Tibial artery (tissue), 4 donors: ENCODE measurements at regions not wholly inside any gene's neighbourhood (a gene's known extent, or its start where the extent isn't known, plus 50 kb on each side); places are given as distances from the start of the nearest gene placed in this dataset.

Source experiments
- DNase-seq, 2 donors: peaks; one replicate each; pipeline ENCODE4 v3.0.0-alpha.2; 2019
- H3K27ac ChIP-seq, 2 donors: fragments of 200-600 bp; sonication (generic) in 1 of 2; 1 replicate in 1 of 2; 2 replicates in 1 of 2; pipeline ENCODE4 v1.5.1; 2018 to 2019; ENCODE audit warnings: mild to moderate bottlenecking in 1 of 2
- H3K27me3 ChIP-seq, 2 donors: fragments of 200-600 bp; sonication (generic) in 1 of 2; one replicate each; pipeline versions ENCODE4 v1.5.1 to v1.6.0; 2016 to 2019
- H3K36me3 ChIP-seq, 3 donors: fragments of 200-600 bp; sonication (generic) in 2 of 3; one replicate each; pipeline ENCODE4 v1.5.1; 2016 to 2019; ENCODE audit warnings: mild to moderate bottlenecking in 2 of 3
- H3K4me1 ChIP-seq, 4 donors: fragments of 200-600 bp; sonication (generic) in 2 of 4; 1 replicate in 3 of 4; 2 replicates in 1 of 4; pipeline ENCODE4 v1.5.1; 2016 to 2019
- H3K4me3 ChIP-seq, 2 donors: fragments of 200-600 bp; sonication (generic) in 1 of 2; 1 replicate in 1 of 2; 2 replicates in 1 of 2; pipeline ENCODE4 v1.5.1; 2018 to 2019; ENCODE audit warnings: mild to moderate bottlenecking in 2 of 2
- H3K9me3 ChIP-seq, 3 donors: fragments of 200-600 bp; sonication (generic) in 1 of 3; one replicate each; pipeline ENCODE4 v1.5.1; 2016 to 2019
- CTCF ChIP-seq, 2 experiments: fragments of 200-600 bp in 1 of 2; fragments of 450-650 bp in 1 of 2; IDR thresholded peaks; one replicate each; pipeline ENCODE4 v1.5.1; 2017 to 2019; ENCODE audit warnings: antibody characterized with exemption in 2 of 2, mild to moderate bottlenecking in 1 of 2, moderate library complexity in 1 of 2
- intact Hi-C: fragments of 100-400 bp; cut with DNase I; formaldehyde crosslinking; loops from one replicate; pipeline ENCODE4 v1.15.0; 2023; ENCODE audit warnings: low total_unique reads

- no peak for DNase-seq
Observed at GRCh38 chr17:33377837-33378595, 84.9 kb upstream of the ASIC2 start.

GRCh38 chr17:33381201-33381600 is 88.1 kb upstream of the ASIC2 start:
- Histone ChIP-seq H3K4me1 (no peaks in the 10 kb centered on the region), H3K4me3 (no peak overlapping the region), H3K27me3 (no peaks in the 10 kb centered on the region), H3K36me3 (no peaks in the 10 kb centered on the region), H3K9me3 (no peaks in the 10 kb centered on the region), H3K27ac (no peak overlapping the region)
- intact Hi-C loops: no loop called here
- DNase-seq: no peak
- no peak for TF ChIP-seq CTCF (IDR thresholded peaks at IDR 0.05)

More at GRCh38 chr17:33377837-33378595, 84.9 kb upstream of the ASIC2 start:
- H3K27ac ChIP-seq: no peak overlapping the region
- H3K4me1 ChIP-seq: no peaks in the 10 kb centered on the region
- no peaks in the 10 kb centered on the region for H3K36me3 ChIP-seq
- H3K27me3 ChIP-seq: peaks cover 0 to 6% of the 10 kb centered on the region in 2 donors
- intact Hi-C loops: no loop called here
- no peak overlapping the region for H3K4me3 ChIP-seq
- H3K9me3 ChIP-seq: no peaks in the 10 kb centered on the region
- TF ChIP-seq CTCF (IDR thresholded peaks at IDR 0.05): no peak

- Histone ChIP-seq H3K27ac (no peak overlapping the region), H3K4me3 (no peak overlapping the region), H3K9me3 (no peaks in the 10 kb centered on the region), H3K27me3 (peaks cover 0 to 2% of the 10 kb centered on the region in 2 donors), H3K4me1 (no peaks in the 10 kb centered on the region), H3K36me3 (no peaks in the 10 kb centered on the region)
- no peak for DNase-seq
- intact Hi-C loops: no loop called here
- no peak for TF ChIP-seq CTCF (IDR thresholded peaks at IDR 0.05)
Observed at GRCh38 chr17:33383488-33384023, 90.5 kb upstream of the ASIC2 start.

GRCh38 chr17:33385133-33385532 is 92.0 kb upstream of the ASIC2 start:
- no peaks in the 10 kb centered on the region for H3K4me1 ChIP-seq
- H3K36me3 ChIP-seq: no peaks in the 10 kb centered on the region
- intact Hi-C loops: no loop called here
- DNase-seq: no peak
- no peak overlapping the region for H3K4me3 ChIP-seq
- no peak for TF ChIP-seq CTCF (IDR thresholded peaks at IDR 0.05)
- H3K27ac ChIP-seq: no peak overlapping the region
- H3K9me3 ChIP-seq: no peaks in the 10 kb centered on the region
- peaks cover 0 to 2% of the 10 kb centered on the region in 2 donors for H3K27me3 ChIP-seq

GRCh38 chr17:33385713-33386112 is 92.6 kb upstream of the ASIC2 start:
- peaks cover 0 to 2% of the 10 kb centered on the region in 2 donors for H3K27me3 ChIP-seq
- no peak for DNase-seq
- no peak for TF ChIP-seq CTCF (IDR thresholded peaks at IDR 0.05)
- no peak overlapping the region for H3K4me3 ChIP-seq
- H3K9me3 ChIP-seq: no peaks in the 10 kb centered on the region
- intact Hi-C loops: no loop called here
- H3K36me3 ChIP-seq: no peaks in the 10 kb centered on the region
- no peaks in the 10 kb centered on the region for H3K4me1 ChIP-seq
- H3K27ac ChIP-seq: no peak overlapping the region
